K562 (cell line): ENCODE measurements at regions not wholly inside any gene's neighbourhood (a gene's known extent, or its start where the extent isn't known, plus 50 kb on each side); places are given as distances from the start of the nearest gene placed in this dataset.

ENCODE experiments used
- GTF2E2 ChIP-seq: fragments of 200-800 bp; sonication (Bioruptor generic); IDR thresholded peaks from 2 replicates; pipeline ENCODE4 v1.6.1; 2016; ENCODE audit warnings: missing genetic modification characterization, missing compliant biosample characterization
- MTA2 ChIP-seq: fragments of 450-650 bp; IDR thresholded peaks from 2 replicates; pipeline ENCODE4 v1.6.1; 2016; ENCODE audit warnings: low read depth
- NR2C1 ChIP-seq, 2 experiments: fragments of 450-650 bp; IDR thresholded peaks; 2 replicates each; pipeline ENCODE4 v1.6.1; 2017; ENCODE audit warnings: mild to moderate bottlenecking in 2 of 2, antibody characterized with exemption in 1 of 2, inconsistent platforms in 1 of 2, missing compliant biosample characterization in 1 of 2, missing genetic modification characterization in 1 of 2
- PHB ChIP-seq: fragments of 250-450 bp; sonication (Bioruptor Pico); IDR thresholded peaks from 2 replicates; pipeline ENCODE4 v1.5.0; 2021
- SRF ChIP-seq, 2 experiments: fragments of 250-450, 450-650 bp in 1 of 2; sonication (Bioruptor Pico) in 1 of 2; sonication (generic) in 1 of 2; formaldehyde crosslinking; IDR thresholded peaks; 2 replicates each; pipeline versions ENCODE4 v1.5.0 to v1.5.1; 2020 to 2022; ENCODE audit warnings: mild to moderate bottlenecking in 1 of 2, missing genetic modification reagents in 1 of 2
- TF ChIP-seq, protein P1 (sequence below), 2 experiments: fragments of 150-350 bp in 1 of 2; IDR thresholded peaks; 2 replicates each; pipeline ENCODE4 v1.6.1; 2012 to 2016; ENCODE audit warnings: low read depth in 2 of 2, low read length in 2 of 2, mild to moderate bottlenecking in 1 of 2, moderate library complexity in 1 of 2
- TF ChIP-seq, protein P2 (sequence below): IDR thresholded peaks from 3 replicates; pipeline ENCODE4 v1.6.1; 2011; ENCODE audit warnings: borderline replicate concordance, mild to moderate bottlenecking, moderate library complexity; ENCODE audit not compliant: insufficient read length; ENCODE audit errors: extremely low read depth

DNA sequence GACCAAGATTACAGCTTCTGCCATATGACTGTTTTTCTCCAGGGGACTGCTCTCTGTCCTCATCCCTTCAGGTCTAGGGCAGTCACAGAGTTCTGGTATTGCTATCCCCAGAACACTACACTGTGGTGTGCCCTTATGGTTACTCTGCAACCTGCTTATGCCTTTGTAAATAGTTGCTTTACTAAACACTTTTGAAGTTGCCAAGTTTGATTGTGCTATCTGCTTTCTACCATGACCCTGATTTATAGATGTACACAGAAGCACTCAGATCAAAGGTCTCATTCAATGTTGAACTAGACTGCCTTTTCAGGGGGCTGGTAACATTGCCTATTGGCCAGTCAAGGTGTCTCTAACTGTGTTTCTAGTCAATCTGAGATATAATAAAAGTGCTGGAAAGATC lies 794.7 kb downstream of the DHX35 start (continued):
- TF ChIP-seq, protein P1, sequence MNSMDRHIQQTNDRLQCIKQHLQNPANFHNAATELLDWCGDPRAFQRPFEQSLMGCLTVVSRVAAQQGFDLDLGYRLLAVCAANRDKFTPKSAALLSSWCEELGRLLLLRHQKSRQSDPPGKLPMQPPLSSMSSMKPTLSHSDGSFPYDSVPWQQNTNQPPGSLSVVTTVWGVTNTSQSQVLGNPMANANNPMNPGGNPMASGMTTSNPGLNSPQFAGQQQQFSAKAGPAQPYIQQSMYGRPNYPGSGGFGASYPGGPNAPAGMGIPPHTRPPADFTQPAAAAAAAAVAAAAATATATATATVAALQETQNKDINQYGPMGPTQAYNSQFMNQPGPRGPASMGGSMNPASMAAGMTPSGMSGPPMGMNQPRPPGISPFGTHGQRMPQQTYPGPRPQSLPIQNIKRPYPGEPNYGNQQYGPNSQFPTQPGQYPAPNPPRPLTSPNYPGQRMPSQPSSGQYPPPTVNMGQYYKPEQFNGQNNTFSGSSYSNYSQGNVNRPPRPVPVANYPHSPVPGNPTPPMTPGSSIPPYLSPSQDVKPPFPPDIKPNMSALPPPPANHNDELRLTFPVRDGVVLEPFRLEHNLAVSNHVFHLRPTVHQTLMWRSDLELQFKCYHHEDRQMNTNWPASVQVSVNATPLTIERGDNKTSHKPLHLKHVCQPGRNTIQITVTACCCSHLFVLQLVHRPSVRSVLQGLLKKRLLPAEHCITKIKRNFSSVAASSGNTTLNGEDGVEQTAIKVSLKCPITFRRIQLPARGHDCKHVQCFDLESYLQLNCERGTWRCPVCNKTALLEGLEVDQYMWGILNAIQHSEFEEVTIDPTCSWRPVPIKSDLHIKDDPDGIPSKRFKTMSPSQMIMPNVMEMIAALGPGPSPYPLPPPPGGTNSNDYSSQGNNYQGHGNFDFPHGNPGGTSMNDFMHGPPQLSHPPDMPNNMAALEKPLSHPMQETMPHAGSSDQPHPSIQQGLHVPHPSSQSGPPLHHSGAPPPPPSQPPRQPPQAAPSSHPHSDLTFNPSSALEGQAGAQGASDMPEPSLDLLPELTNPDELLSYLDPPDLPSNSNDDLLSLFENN (IDR thresholded peaks at IDR 0.05; ENCODE audit: low read depth in 2 of 2, low read length in 2 of 2), result no peak
- TF ChIP-seq NR2C1 (IDR thresholded peaks at IDR 0.05) (no peak), NR2C1 (tag; IDR thresholded peaks at IDR 0.05) (no peak), MTA2 (no peak), SRF (CRISPR knock-in tag; IDR thresholded peaks at IDR 0.05) (no peak), PHB (CRISPR knock-in tag) (no peak), GTF2E2 (tag) (no peak)
- TF ChIP-seq, protein P2, sequence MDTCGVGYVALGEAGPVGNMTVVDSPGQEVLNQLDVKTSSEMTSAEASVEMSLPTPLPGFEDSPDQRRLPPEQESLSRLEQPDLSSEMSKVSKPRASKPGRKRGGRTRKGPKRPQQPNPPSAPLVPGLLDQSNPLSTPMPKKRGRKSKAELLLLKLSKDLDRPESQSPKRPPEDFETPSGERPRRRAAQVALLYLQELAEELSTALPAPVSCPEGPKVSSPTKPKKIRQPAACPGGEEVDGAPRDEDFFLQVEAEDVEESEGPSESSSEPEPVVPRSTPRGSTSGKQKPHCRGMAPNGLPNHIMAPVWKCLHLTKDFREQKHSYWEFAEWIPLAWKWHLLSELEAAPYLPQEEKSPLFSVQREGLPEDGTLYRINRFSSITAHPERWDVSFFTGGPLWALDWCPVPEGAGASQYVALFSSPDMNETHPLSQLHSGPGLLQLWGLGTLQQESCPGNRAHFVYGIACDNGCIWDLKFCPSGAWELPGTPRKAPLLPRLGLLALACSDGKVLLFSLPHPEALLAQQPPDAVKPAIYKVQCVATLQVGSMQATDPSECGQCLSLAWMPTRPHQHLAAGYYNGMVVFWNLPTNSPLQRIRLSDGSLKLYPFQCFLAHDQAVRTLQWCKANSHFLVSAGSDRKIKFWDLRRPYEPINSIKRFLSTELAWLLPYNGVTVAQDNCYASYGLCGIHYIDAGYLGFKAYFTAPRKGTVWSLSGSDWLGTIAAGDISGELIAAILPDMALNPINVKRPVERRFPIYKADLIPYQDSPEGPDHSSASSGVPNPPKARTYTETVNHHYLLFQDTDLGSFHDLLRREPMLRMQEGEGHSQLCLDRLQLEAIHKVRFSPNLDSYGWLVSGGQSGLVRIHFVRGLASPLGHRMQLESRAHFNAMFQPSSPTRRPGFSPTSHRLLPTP, result no peak
